Kidney (tissue), 13 donors: ENCODE measurements at regions not wholly inside any gene's neighbourhood (a gene's known extent, or its start where the extent isn't known, plus 50 kb on each side); places are given as distances from the start of the nearest gene placed in this dataset.

Source experiments
- DNase-seq, 5 donors: peaks; one replicate each; pipeline ENCODE4 v3.0.0-alpha.2; 2013 to 2020
- FAIRE-seq: peaks from 2 replicates; lab custom pipeline; 2012; peaks lifted over from hg19 to GRCh38; lab: Jason Lieb, UNC
- H3K27ac ChIP-seq, 2 donors: one replicate each; pipeline ENCODE4 v1.7.0; 2013; ENCODE audit warnings: low read depth in 2 of 2, low read length in 2 of 2, inconsistent platforms in 1 of 2
- H3K27me3 ChIP-seq: one replicate; pipeline ENCODE4 v1.7.1; 2013; ENCODE audit warnings: low read length, inconsistent platforms; ENCODE audit not compliant: control insufficient read depth, insufficient read depth
- H3K36me3 ChIP-seq, 3 donors: one replicate each; pipeline versions ENCODE4 v1.7.0 to v1.7.1; 2013; ENCODE audit warnings: low read length in 3 of 3, control low read depth in 1 of 3, inconsistent platforms in 1 of 3; ENCODE audit not compliant: insufficient read depth in 3 of 3, control insufficient read depth in 2 of 3
- H3K4me1 ChIP-seq, 3 donors: one replicate each; pipeline versions ENCODE4 v1.7.0 to v1.7.1; 2013; ENCODE audit warnings: low read length in 3 of 3, inconsistent platforms in 1 of 3, low read depth in 1 of 3; ENCODE audit not compliant: control insufficient read depth in 2 of 3, insufficient read depth in 2 of 3
- H3K4me3 ChIP-seq, 3 donors: one replicate each; pipeline versions ENCODE4 v1.7.0 to v1.8.1; 2013; ENCODE audit warnings: low read length in 3 of 3, control low read depth in 1 of 3, inconsistent platforms in 1 of 3
- H3K9ac ChIP-seq, 3 donors: one replicate each; pipeline versions ENCODE4 v1.7.0 to v1.7.1; 2013; ENCODE audit warnings: low read length in 3 of 3, control low read depth in 1 of 3, inconsistent platforms in 1 of 3
- H3K9me3 ChIP-seq, 3 donors: one replicate each; pipeline versions ENCODE4 v1.7.0 to v1.7.1; 2013; ENCODE audit warnings: low read length in 3 of 3, control low read depth in 1 of 3, inconsistent platforms in 1 of 3; ENCODE audit not compliant: control insufficient read depth in 2 of 3, insufficient read depth in 1 of 3
- intact Hi-C: fragments of 100-400 bp; cut with DNase I; formaldehyde crosslinking; loops from one replicate; pipeline ENCODE4 v1.11.1; 2022
- TF ChIP-seq, protein P1 (sequence below): IDR thresholded peaks from 3 replicates; pipeline ENCODE4 v1.5.1; 2012; ENCODE audit warnings: mild to moderate bottlenecking, moderate library complexity, borderline replicate concordance; ENCODE audit not compliant: insufficient read depth; ENCODE audit errors: extremely low read depth
- donor health status: control.
- donor health status: control.
- donor health status: control.
- donor health status: control.
- donor health status: control.
- donor health status: DM: yes; HTN: yes; CAD: no.
- donor health status: Normal renal cell carcinoma (clear cell type).

DNA sequence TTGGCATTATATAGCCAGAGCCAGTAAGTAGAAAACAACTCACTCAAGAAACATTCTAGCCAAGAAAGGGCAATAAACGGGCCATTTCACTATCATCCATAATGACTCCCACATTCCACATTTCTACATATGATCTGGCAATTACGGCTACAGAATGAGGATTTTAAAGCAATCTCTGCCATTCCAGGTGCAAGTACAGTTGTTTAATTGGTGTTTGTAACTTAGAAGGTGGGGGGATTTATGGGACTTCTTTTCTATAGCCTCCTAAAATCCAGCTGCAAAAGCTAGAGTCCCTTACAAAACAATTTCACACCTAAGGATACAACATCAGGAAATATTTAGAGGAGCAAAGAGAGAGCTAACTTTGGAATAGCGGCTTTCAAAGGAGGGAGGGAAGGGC lies 295.4 kb upstream of the RORA start:
- Histone ChIP-seq H3K36me3 (no peaks in the 10 kb centered on the region), H3K4me1 (no peaks in the 10 kb centered on the region), H3K27ac (no peak overlapping the region), H3K9ac (no peak overlapping the region), H3K9me3 (no peaks in the 10 kb centered on the region), H3K27me3 (no peaks in the 10 kb centered on the region), H3K4me3 (no peak overlapping the region)
- no peak for FAIRE-seq
- TF ChIP-seq, protein P1, sequence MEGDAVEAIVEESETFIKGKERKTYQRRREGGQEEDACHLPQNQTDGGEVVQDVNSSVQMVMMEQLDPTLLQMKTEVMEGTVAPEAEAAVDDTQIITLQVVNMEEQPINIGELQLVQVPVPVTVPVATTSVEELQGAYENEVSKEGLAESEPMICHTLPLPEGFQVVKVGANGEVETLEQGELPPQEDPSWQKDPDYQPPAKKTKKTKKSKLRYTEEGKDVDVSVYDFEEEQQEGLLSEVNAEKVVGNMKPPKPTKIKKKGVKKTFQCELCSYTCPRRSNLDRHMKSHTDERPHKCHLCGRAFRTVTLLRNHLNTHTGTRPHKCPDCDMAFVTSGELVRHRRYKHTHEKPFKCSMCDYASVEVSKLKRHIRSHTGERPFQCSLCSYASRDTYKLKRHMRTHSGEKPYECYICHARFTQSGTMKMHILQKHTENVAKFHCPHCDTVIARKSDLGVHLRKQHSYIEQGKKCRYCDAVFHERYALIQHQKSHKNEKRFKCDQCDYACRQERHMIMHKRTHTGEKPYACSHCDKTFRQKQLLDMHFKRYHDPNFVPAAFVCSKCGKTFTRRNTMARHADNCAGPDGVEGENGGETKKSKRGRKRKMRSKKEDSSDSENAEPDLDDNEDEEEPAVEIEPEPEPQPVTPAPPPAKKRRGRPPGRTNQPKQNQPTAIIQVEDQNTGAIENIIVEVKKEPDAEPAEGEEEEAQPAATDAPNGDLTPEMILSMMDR: no peak
- DNase-seq: no peak
- intact Hi-C loops: no loop called here

DNA sequence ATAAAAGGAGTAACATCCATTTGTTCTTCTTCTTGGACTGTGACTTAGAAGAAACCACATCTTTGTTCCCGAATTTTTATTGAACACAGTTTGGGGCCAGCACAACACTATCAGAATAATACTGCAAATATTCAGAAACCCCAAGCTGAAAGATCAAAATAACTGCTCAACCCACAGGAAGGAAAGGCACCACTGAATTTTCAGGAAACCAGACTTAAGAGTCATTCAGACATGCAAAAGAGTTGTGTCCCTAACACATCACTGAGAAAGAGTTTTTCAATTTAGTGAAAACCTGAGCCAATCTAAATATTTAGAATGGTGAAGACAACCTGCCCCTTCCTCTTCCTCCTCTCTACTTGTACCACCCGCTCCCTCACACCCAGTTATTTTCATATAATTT lies 295.0 kb upstream of the RORA start:
- no peak overlapping the region for H3K27ac ChIP-seq
- H3K27me3 ChIP-seq: no peaks in the 10 kb centered on the region
- FAIRE-seq (no peak), DNase-seq (no peak)
- no peak overlapping the region for H3K4me3 ChIP-seq
- H3K9ac ChIP-seq: no peak overlapping the region
- H3K4me1 ChIP-seq: no peaks in the 10 kb centered on the region
- TF ChIP-seq, protein P1: no peak
- no peaks in the 10 kb centered on the region for H3K36me3 ChIP-seq
- no peaks in the 10 kb centered on the region for H3K9me3 ChIP-seq
- intact Hi-C loops: no loop called here

- no peaks in the 10 kb centered on the region for H3K4me1 ChIP-seq
- no peak overlapping the region for H3K9ac ChIP-seq
- FAIRE-seq (no peak), DNase-seq (no peak)
- TF ChIP-seq, protein P1: no peak
- no peak overlapping the region for H3K27ac ChIP-seq
- no peaks in the 10 kb centered on the region for H3K27me3 ChIP-seq
- H3K4me3 ChIP-seq: no peak overlapping the region
- no peaks in the 10 kb centered on the region for H3K9me3 ChIP-seq
- H3K36me3 ChIP-seq: no peaks in the 10 kb centered on the region
- intact Hi-C loops: no loop called here
Measured at GRCh38 chr15:61522411-61522810, 293.3 kb upstream of the RORA start.

- no peak for FAIRE-seq
- TF ChIP-seq, protein P1: no peak
- no peak overlapping the region for H3K4me3 ChIP-seq
- no peaks in the 10 kb centered on the region for H3K27me3 ChIP-seq
- no peak overlapping the region for H3K9ac ChIP-seq
- H3K9me3 ChIP-seq: no peaks in the 10 kb centered on the region
- H3K36me3 ChIP-seq: no peaks in the 10 kb centered on the region
- DNase-seq: no peak
- no peaks in the 10 kb centered on the region for H3K4me1 ChIP-seq
- no peak overlapping the region for H3K27ac ChIP-seq
- intact Hi-C loops: no loop called here
Measured at GRCh38 chr15:61521953-61522352, 292.9 kb upstream of the RORA start.
